ENCODE measurements at regions not wholly inside any gene's neighbourhood (a gene's known extent, or its start where the extent isn't known, plus 50 kb on each side); places are given as distances from the start of the nearest gene placed in this dataset.
A peak's percentile ranks its signal among the peaks of the same experiment; 100 is the strongest.
"Not testable (repeated sequence)": the region's sequence is repeated elsewhere in the genome, so short reads cannot be mapped to it uniquely, and the experiment has no call there.

DNA sequence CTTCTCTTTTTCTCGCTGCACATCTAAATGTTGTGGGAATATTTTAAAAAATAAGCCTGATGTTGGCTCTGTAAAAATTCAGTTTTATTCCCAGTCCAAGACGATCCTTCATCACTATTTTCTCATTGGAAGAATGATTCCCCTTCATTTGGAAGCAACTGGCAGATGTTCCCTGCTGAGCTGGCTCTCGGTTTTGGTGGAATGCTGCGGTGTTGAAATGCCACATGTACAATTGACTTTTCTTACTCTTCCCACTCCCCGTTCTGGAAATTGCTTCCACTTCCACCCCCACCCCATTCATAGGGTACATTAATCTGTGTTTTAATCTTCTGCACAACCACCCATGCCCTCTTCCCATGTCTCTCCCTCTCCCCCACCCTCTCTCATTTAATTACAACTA lies 496.3 kb upstream of the MAP3K7 start:
- Histone ChIP-seq H3K9me3 (ENCODE audit: control insufficient read depth, insufficient read depth, low read length) (no peaks in the 10 kb centered on the region), H3K4me3 (ENCODE audit: low read length) (no peak overlapping the region), H3K36me3 (ENCODE audit: control insufficient read depth, insufficient read depth, low read length) (no peaks in the 10 kb centered on the region), H3K27me3 (ENCODE audit: control insufficient read depth, insufficient read depth, low read length) (no peaks in the 10 kb centered on the region), H3K4me1 (ENCODE audit: control insufficient read depth, insufficient read depth, low read length) (peaks cover 3% of the 10 kb centered on the region; the same call in 1 of the 2 replicates), H3K27ac (ENCODE audit: low read length) (no peak overlapping the region)
- no peak for DNase-seq (ENCODE audit: low read depth, low spot score)
- WGBS (ENCODE audit: insufficient coverage, insufficient read length): no CpG with 5 or more reads among the region's 5 CpGs

DNA sequence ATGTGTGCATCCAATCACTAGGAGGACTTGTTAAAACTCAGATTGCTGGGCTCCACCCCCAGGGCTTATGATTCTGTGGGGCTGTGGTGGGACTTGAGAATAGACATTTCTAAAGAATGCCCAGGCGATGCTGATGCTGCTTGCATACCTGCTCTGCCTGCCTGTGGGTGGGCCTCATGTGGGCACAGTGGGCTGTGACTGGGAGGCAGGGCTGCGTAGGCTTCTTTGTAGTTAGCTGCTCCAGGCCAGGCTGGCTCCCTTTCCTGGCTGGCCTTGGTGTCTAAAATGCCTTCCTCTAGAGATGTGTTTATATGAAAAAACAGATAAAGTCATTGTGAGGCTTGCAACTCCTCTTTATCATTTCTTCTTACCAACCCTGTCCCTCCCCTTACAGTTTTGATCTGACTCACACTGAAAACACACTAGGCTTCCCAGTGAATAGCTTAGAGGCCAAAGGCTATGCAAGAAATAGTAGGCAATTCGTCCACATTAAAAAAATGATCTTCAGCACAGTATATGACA lies 495.5 kb upstream of the MAP3K7 start:
- Histone ChIP-seq H3K4me3 (ENCODE audit: low read length) (no peak overlapping the region), H3K9me3 (ENCODE audit: control insufficient read depth, insufficient read depth, low read length) (no peaks in the 10 kb centered on the region), H3K36me3 (ENCODE audit: control insufficient read depth, insufficient read depth, low read length) (no peaks in the 10 kb centered on the region), H3K4me1 (ENCODE audit: control insufficient read depth, insufficient read depth, low read length) (0 out of 2 replicates have a peak, but pooled peaks cover 1% of the 10 kb centered on the region), H3K27ac (ENCODE audit: low read length) (no peak overlapping the region), H3K27me3 (ENCODE audit: control insufficient read depth, insufficient read depth, low read length) (no peaks in the 10 kb centered on the region)
- peak; percentile 9 for DNase-seq (ENCODE audit: low read depth, low spot score)
- WGBS (ENCODE audit: insufficient coverage, insufficient read length): no CpG with 5 or more reads among the region's 3 CpGs

DNA sequence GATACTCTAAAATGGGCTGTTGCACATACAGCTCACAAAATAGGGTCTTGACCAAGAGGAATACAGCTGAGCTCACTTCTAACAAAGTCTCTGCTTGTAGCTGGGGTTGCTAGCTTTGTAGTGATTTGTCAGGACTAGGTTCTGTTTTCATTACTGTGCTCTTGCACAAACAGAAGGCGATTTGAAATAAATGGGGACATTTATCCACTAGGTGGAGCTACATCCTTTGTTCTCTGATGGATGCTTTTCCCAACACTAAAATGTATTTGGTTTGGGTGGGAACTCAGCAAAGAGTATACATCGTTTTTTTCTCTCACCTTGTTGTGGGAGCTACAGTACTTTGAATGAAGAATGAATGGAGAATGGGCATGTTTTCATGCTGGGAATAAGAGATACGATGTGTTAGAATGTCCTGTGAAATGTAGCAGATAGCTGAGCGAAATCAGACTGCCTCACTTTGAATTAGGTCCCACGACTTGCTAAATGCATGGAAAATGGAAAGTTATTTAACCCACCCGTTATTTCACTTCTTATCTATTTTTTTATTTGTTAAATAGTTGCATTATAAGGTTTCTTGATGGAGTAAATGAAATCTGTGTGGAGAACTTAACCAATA lies 494.7 kb upstream of the MAP3K7 start:
- Histone ChIP-seq H3K4me1 (ENCODE audit: control insufficient read depth, insufficient read depth, low read length) (0 out of 2 replicates have a peak, but pooled peaks cover 1% of the 10 kb centered on the region), H3K4me3 (ENCODE audit: low read length) (no peak overlapping the region), H3K36me3 (ENCODE audit: control insufficient read depth, insufficient read depth, low read length) (no peaks in the 10 kb centered on the region), H3K9me3 (ENCODE audit: control insufficient read depth, insufficient read depth, low read length) (no peaks in the 10 kb centered on the region), H3K27me3 (ENCODE audit: control insufficient read depth, insufficient read depth, low read length) (no peaks in the 10 kb centered on the region), H3K27ac (ENCODE audit: low read length) (no peak overlapping the region)
- DNase-seq (ENCODE audit: low read depth, low spot score): peak; percentile 45
- no CpG with 5 or more reads among the region's 6 CpGs for WGBS (ENCODE audit: insufficient coverage, insufficient read length)

DNA sequence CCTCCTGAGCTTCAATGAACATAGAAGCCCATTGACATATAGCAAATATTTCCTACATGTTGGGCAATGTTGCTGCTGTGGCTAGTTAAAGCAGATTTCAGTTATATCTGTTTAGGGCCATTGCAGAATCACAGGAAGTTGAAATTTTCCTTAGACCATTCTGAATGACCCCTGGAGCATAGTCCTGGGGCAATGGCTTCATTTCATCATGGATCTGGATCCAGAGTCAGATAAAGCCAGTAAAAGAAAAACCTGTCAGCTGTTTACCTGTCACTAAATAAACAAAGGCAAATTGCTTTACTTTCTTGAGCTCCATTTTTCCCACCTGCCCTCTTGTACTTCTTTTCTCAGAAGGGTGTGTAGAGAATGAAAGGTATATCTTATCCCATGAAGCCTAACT lies 494.0 kb upstream of the MAP3K7 start:
- no peaks in the 10 kb centered on the region for H3K27me3 ChIP-seq (ENCODE audit: control insufficient read depth, insufficient read depth, low read length)
- H3K27ac ChIP-seq (ENCODE audit: low read length): no peak overlapping the region
- H3K4me1 ChIP-seq (ENCODE audit: control insufficient read depth, insufficient read depth, low read length): 0 out of 2 replicates have a peak, but pooled peaks cover 1% of the 10 kb centered on the region
- no peak for DNase-seq (ENCODE audit: low read depth, low spot score)
- no peaks in the 10 kb centered on the region for H3K9me3 ChIP-seq (ENCODE audit: control insufficient read depth, insufficient read depth, low read length)
- no peaks in the 10 kb centered on the region for H3K36me3 ChIP-seq (ENCODE audit: control insufficient read depth, insufficient read depth, low read length)
- no peak overlapping the region for H3K4me3 ChIP-seq (ENCODE audit: low read length)

DNA sequence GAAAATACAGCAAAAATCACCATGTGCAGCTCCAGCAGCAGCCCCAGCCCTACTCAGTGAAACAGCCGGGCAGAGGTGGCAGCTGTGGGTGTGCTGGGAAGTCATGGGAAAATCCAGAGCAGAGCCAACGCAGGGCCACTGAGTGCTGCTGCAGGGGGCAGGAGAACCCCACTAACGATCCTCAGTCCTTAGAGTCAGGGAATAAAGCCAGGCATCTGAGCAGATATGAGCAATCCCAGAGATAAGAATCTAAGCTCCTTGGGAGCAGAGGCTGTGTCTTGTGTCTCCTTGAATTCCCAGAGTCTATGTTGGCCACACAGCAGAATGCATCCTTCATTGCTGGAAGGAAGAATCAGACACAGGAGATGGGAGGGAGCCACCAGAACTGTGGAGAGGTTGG lies 493.1 kb upstream of the MAP3K7 start:
- WGBS (ENCODE audit: insufficient coverage, insufficient read length): no CpG with 5 or more reads among the region's 3 CpGs
- no peak for DNase-seq (ENCODE audit: low read depth, low spot score)

DNA sequence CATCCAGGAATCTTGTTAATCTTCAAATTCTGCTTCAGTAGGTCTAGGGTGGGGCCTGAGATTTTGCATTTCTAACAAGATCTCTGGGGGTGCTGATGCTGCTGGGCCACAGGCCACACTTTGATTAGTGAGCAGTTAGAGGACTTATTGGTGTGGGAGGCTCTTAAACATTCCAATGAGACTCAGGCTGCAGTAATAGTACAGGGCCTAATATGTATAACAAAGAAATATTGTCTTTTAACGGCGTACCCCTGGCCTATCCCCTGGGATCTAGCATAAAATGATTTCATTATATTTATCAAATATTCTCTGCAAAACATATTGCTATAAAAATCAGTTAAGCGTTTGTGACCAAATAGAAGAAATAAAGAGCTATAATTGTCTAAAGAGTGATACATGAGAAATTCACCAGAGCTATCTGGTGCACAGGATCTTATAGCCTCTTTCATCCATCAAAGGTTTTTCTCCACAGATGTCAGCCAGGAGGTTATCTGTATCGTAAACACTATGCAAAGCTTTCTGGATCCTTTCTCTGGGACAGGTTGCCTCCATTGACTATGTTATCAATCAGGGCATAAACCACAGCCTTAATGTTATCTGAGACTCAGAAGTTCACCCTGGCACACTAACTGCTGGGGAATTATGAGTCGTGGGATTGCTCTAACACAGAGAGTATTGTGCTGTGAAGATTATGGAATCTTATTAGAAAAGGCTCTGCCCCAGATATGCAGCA lies 488.5 kb upstream of the MAP3K7 start:
- Histone ChIP-seq H3K4me3 (ENCODE audit: low read length) (no peak overlapping the region), H3K27me3 (ENCODE audit: control insufficient read depth, insufficient read depth, low read length) (no peaks in the 10 kb centered on the region), H3K9me3 (ENCODE audit: control insufficient read depth, insufficient read depth, low read length) (no peaks in the 10 kb centered on the region), H3K27ac (ENCODE audit: low read length) (no peak overlapping the region), H3K36me3 (ENCODE audit: control insufficient read depth, insufficient read depth, low read length) (no peaks in the 10 kb centered on the region), H3K4me1 (ENCODE audit: control insufficient read depth, insufficient read depth, low read length) (no peaks in the 10 kb centered on the region)
- no peak for DNase-seq (ENCODE audit: low read depth, low spot score)
- whole genome bisulfite sequencing (ENCODE audit: insufficient coverage, insufficient read length): no CpG with 5 or more reads among the region's 5 CpGs

More for the DNA sequence above, 493.1 kb upstream of the MAP3K7 start:
- no peaks in the 10 kb centered on the region for H3K27me3 ChIP-seq (ENCODE audit: control insufficient read depth, insufficient read depth, low read length)
- H3K36me3 ChIP-seq (ENCODE audit: control insufficient read depth, insufficient read depth, low read length): no peaks in the 10 kb centered on the region
- no peak overlapping the region for H3K27ac ChIP-seq (ENCODE audit: low read length)
- 0 out of 2 replicates have a peak, but pooled peaks cover 1% of the 10 kb centered on the region for H3K4me1 ChIP-seq (ENCODE audit: control insufficient read depth, insufficient read depth, low read length)
- no peak overlapping the region for H3K4me3 ChIP-seq (ENCODE audit: low read length)
- H3K9me3 ChIP-seq (ENCODE audit: control insufficient read depth, insufficient read depth, low read length): no peaks in the 10 kb centered on the region

DNA sequence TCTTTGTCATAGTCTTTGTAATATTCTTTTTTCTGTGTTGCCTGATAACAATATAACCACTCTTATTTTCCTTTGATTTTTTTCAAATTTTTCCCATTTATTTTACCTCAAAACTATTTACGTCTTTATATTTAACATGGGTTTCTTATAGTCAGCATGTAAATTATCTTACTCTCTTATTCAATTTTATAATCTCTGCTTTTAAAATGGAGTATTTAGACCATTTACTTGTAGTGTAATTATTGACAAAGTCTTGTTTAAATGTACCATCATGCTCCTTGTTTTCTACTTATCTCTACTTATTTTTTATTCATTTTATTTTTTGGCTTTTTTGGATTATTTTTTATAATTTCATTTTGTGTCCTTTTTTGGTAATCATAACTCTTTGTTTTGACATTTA lies 476.5 kb upstream of the MAP3K7 start:
- Histone ChIP-seq H3K4me3 (ENCODE audit: low read length) (no peak overlapping the region), H3K27ac (ENCODE audit: low read length) (no peak overlapping the region), H3K27me3 (ENCODE audit: control insufficient read depth, insufficient read depth, low read length) (no peaks in the 10 kb centered on the region), H3K4me1 (ENCODE audit: control insufficient read depth, insufficient read depth, low read length) (no peaks in the 10 kb centered on the region), H3K36me3 (ENCODE audit: control insufficient read depth, insufficient read depth, low read length) (no peaks in the 10 kb centered on the region), H3K9me3 (ENCODE audit: control insufficient read depth, insufficient read depth, low read length) (no peaks in the 10 kb centered on the region)
- 100% methylated on average over 1 of the region's 1 CpG for WGBS (ENCODE audit: insufficient coverage, insufficient read length)
- DNase-seq (ENCODE audit: low read depth, low spot score): no peak

DNA sequence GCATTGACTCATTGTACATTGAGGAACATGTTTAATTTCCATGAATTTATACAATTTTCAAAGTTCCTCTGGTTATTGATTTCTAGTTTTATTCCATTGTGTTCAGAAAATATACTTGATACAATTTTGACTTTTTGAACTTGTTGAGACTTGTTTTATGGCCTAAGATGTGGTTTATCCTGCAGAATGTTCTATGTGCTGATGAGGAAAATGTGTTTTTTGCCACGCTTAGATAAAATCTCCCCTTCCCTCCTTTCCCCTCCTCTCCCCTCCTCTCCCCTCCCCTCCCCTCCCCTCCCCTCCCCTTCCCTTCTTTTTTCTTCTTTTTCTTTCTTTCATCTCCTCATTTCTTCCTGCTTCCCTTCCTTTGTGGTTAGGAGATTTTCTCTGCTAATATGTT lies 470.8 kb upstream of the MAP3K7 start:
- no peak overlapping the region for H3K4me3 ChIP-seq (ENCODE audit: low read length)
- H3K36me3 ChIP-seq (ENCODE audit: control insufficient read depth, insufficient read depth, low read length): no peaks in the 10 kb centered on the region
- no peaks in the 10 kb centered on the region for H3K9me3 ChIP-seq (ENCODE audit: control insufficient read depth, insufficient read depth, low read length)
- H3K27me3 ChIP-seq (ENCODE audit: control insufficient read depth, insufficient read depth, low read length): no peaks in the 10 kb centered on the region
- DNase-seq (ENCODE audit: low read depth, low spot score): no peak
- no CpG with 5 or more reads among the region's 1 CpG for WGBS (ENCODE audit: insufficient coverage, insufficient read length)
- H3K4me1 ChIP-seq (ENCODE audit: control insufficient read depth, insufficient read depth, low read length): no peaks in the 10 kb centered on the region
- H3K27ac ChIP-seq (ENCODE audit: low read length): no peak overlapping the region

DNA sequence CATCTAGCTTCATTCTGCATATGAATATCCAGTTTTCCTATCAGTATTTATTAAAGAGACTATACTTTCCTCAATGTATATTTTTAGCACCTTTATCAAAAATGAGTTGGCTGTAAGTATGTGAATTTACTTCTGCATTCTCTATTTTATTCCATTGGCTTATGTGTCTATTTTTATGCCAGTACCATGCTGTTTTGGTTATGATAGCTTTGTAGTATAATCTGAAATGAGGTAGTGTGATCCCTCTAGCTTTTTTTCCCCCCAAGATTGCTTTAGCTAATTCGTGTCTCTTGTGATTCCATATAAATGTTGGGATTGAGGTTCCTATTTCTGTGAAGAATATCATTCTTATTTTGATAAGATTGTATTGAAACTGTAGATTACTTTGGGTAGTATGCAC lies 469.1 kb upstream of the MAP3K7 start:
- no CpG with 5 or more reads among the region's 1 CpG for WGBS (ENCODE audit: insufficient coverage, insufficient read length)
- DNase-seq (ENCODE audit: low read depth, low spot score): no peak
- Histone ChIP-seq H3K4me3 (ENCODE audit: low read length) (no peak overlapping the region), H3K27ac (ENCODE audit: low read length) (no peak overlapping the region), H3K27me3 (ENCODE audit: control insufficient read depth, insufficient read depth, low read length) (no peaks in the 10 kb centered on the region), H3K4me1 (ENCODE audit: control insufficient read depth, insufficient read depth, low read length) (no peaks in the 10 kb centered on the region), H3K9me3 (ENCODE audit: control insufficient read depth, insufficient read depth, low read length) (no peaks in the 10 kb centered on the region), H3K36me3 (ENCODE audit: control insufficient read depth, insufficient read depth, low read length) (no peaks in the 10 kb centered on the region)

DNA sequence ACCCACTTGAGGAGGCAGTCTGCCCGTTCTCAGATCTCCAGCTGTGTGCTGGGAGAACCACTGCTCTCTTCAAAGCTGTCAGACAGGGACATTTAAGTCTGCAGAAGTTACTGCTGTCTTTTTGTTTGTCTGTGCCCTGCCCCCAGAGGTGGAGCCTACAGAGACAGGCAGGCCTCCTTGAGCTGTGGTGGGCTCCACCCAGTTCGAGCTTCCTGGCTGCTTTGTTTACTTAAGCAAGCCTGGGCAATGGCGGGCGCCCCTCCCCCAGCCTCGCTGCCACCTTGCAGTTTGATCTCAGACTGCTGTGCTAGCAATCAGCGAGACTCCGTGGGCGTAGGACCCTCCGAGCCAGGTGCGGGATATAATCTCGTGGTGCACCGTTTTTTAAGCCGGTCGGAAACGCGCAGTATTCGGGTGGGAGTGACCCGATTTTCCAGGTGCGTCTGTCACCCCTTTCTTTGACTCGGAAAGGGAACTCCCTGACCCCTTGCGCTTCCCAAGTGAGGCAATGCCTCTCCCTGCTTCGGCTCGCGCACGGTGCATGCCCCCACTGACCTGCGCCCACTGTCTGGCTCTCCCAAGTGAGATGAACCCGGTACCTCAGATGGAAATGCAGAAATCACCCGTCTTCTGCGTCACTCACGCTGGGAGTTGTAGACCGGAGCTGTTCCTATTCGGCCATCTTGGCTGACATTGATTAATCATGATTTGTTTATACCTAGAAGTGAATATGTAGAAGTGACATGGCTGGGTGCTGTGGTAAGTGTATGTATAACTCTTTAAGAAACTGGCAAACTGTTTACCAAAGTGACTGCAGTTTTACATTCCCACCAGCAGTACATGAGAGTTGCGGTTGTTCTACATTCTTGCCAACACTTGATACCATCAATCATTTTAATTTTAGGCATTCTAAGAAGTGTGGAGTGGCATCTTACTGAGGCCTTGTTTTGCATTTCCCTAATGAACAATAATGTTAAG lies 465.9 kb upstream of the MAP3K7 start:
- not testable (repeated sequence) for DNase-seq (ENCODE audit: low read depth, low spot score); H3K27ac ChIP-seq (ENCODE audit: low read length); H3K27me3 ChIP-seq (ENCODE audit: control insufficient read depth, insufficient read depth, low read length); H3K4me1 ChIP-seq (ENCODE audit: control insufficient read depth, insufficient read depth, low read length); H3K36me3 ChIP-seq (ENCODE audit: control insufficient read depth, insufficient read depth, low read length); H3K9me3 ChIP-seq (ENCODE audit: control insufficient read depth, insufficient read depth, low read length)
- whole genome bisulfite sequencing (ENCODE audit: insufficient coverage, insufficient read length): no CpG with 5 or more reads among the region's 33 CpGs
- H3K4me3 ChIP-seq (ENCODE audit: low read length): peak overlapping the region; percentile 20; the same call in 1 of the 2 replicates

Data from iPS DF 6.9 (cell line).